Bronchial epithelial cell (primary cell): ENCODE measurements at regions not wholly inside any gene's neighbourhood (a gene's known extent, or its start where the extent isn't known, plus 50 kb on each side); places are given as distances from the start of the nearest gene placed in this dataset.

Source experiments
- DNase-seq: peaks from one replicate; pipeline ENCODE4 v3.0.0-alpha.2; 2010; ENCODE audit warnings: low read depth
- FAIRE-seq: peaks from 2 replicates; lab custom pipeline; 2011; peaks lifted over from hg19 to GRCh38; lab: Jason Lieb, UNC
- H3K27me3 ChIP-seq: 2 replicates; pipeline ENCODE4 v1.5.1; 2011; ENCODE audit warnings: low read length; ENCODE audit not compliant: control insufficient read depth, insufficient read depth
- H3K36me3 ChIP-seq: 2 replicates; pipeline ENCODE4 v1.5.1; 2011; ENCODE audit warnings: low read length; ENCODE audit not compliant: control insufficient read depth, insufficient read depth
- H3K4me3 ChIP-seq: 2 replicates; pipeline ENCODE4 v1.5.1; 2011; ENCODE audit warnings: mild to moderate bottlenecking, low read depth, low read length, control low read depth
- TF ChIP-seq, protein P1 (sequence below): IDR thresholded peaks from 2 replicates; pipeline ENCODE4 v1.5.1; 2011; ENCODE audit warnings: mild to moderate bottlenecking, moderate library complexity, low read length, control low read depth, inconsistent platforms; ENCODE audit not compliant: insufficient read depth, severe bottlenecking

DNA sequence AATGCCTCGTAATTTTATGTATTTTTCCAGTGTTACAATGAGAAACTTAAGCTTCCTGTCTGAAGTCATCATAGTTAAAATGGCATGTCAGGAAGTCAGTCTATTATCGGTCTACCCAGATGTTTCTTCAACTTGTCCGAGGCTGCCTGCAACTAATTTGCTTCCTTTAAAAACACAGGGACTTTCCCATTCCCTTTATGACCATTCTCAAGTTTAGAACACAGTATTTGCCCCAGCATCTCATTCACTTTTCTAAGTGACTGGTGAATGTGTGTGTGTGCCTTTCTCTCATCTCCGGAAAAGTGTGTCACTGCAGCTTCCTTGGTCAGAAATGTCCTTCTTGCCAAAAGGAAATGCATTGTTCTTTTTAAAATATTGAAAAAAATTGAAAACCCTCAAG, 466.6 kb downstream of the RAP2B start:
- DNase-seq (no peak), FAIRE-seq (no peak)
- Histone ChIP-seq H3K36me3 (no peaks in the 10 kb centered on the region), H3K4me3 (no peak overlapping the region), H3K27me3 (no peaks in the 10 kb centered on the region)
- TF ChIP-seq, protein P1, sequence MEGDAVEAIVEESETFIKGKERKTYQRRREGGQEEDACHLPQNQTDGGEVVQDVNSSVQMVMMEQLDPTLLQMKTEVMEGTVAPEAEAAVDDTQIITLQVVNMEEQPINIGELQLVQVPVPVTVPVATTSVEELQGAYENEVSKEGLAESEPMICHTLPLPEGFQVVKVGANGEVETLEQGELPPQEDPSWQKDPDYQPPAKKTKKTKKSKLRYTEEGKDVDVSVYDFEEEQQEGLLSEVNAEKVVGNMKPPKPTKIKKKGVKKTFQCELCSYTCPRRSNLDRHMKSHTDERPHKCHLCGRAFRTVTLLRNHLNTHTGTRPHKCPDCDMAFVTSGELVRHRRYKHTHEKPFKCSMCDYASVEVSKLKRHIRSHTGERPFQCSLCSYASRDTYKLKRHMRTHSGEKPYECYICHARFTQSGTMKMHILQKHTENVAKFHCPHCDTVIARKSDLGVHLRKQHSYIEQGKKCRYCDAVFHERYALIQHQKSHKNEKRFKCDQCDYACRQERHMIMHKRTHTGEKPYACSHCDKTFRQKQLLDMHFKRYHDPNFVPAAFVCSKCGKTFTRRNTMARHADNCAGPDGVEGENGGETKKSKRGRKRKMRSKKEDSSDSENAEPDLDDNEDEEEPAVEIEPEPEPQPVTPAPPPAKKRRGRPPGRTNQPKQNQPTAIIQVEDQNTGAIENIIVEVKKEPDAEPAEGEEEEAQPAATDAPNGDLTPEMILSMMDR: no peak

- no peak for FAIRE-seq
Observed at GRCh38 chr3:153629148-153629547, 467.1 kb downstream of the RAP2B start.

DNA sequence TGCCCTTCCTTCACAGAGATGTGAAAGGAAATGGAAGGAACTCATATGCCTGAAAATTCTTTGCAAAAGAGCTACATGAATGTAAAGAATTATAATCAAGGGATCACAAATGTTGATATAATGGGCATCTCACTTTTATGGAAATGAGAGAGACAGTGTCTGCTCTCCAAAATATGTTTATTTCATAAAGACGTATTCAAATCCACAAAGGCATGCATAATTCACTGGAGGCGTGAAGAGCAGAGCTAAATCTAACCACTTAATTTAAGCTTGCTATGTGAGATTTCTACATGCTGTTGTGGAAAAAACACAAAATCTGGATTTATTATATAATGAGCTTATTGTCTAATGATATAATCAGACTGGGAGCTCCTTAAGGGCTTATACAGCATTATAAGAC, 469.1 kb downstream of the RAP2B start:
- Histone ChIP-seq H3K36me3 (no peaks in the 10 kb centered on the region), H3K27me3 (no peaks in the 10 kb centered on the region), H3K4me3 (no peak overlapping the region)
- DNase-seq (no peak), FAIRE-seq (no peak)
- TF ChIP-seq, protein P1: no peak

More at GRCh38 chr3:153629148-153629547, 467.1 kb downstream of the RAP2B start:
- no peak overlapping the region for H3K4me3 ChIP-seq
- TF ChIP-seq, protein P1: no peak
- H3K36me3 ChIP-seq: no peaks in the 10 kb centered on the region
- H3K27me3 ChIP-seq: no peaks in the 10 kb centered on the region
- DNase-seq: no peak

DNA sequence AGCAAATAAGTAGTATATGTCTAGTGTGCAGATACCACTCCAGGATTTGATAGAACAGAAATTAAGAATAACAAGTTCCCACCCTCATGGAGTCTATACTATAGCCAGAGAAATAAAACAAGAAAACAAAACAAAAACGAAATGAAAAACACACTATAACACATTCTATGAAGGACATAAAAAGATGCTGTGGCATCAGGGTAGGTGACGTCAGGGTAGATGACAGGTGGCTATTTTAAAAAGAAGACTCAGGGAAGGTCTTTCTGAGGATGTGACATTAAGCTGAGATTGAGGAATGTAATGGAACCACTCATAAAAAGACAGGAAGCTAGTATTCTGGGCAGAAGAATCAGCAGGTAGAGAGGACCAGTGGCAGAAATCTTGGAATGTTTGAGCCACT, 469.6 kb downstream of the RAP2B start:
- no peak for DNase-seq

DNA sequence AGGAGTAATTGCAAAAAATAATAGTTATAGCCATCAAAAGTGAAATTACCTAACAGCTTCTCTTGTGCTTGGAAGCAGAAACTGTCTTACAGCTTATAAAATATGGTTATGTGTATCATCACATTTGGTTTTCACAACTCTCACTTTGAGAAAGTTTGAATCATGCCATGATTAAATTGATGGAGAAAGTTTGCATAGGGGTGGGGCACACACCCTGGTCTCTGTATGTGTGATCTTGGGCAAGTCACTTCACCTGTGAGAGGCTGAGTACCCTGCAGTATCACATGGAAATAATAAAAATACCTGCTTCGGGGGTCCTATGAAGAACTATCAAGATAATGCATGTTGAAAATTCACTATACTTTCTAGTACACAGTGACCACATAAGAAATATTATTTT, 471.4 kb downstream of the RAP2B start:
- Histone ChIP-seq H3K4me3 (no peak overlapping the region), H3K36me3 (no peaks in the 10 kb centered on the region), H3K27me3 (no peaks in the 10 kb centered on the region)
- DNase-seq: no peak
- TF ChIP-seq, protein P1: no peak
- no peak for FAIRE-seq

More for the DNA sequence above, 469.6 kb downstream of the RAP2B start:
- Histone ChIP-seq H3K27me3 (no peaks in the 10 kb centered on the region), H3K4me3 (no peak overlapping the region), H3K36me3 (no peaks in the 10 kb centered on the region)
- no peak for FAIRE-seq
- TF ChIP-seq, protein P1: no peak

DNA sequence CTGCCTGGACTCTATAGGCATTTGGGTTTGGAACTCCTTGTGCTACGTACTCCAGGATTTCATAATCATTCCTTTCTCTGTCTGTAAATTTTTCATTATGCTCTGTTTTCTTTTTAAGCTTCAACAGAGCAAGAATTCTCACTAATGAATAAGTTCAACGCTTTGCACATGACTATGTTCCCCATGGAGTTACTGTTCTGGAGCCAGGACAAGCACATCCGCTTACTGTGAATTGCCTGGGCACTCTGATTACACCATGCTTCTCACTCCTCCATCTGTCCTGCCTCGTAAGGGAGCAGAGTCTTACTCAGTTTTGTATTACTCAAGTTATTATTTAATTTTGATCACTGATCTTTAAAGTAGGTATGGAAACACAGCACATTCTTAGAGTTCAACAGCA, 472.7 kb downstream of the RAP2B start:
- DNase-seq (no peak), FAIRE-seq (no peak)
- TF ChIP-seq, protein P1: no peak
- H3K36me3 ChIP-seq: no peaks in the 10 kb centered on the region
- no peaks in the 10 kb centered on the region for H3K27me3 ChIP-seq
- H3K4me3 ChIP-seq: no peak overlapping the region
